Tibial nerve (tissue), 4 donors: ENCODE measurements at regions not wholly inside any gene's neighbourhood (a gene's known extent, or its start where the extent isn't known, plus 50 kb on each side); places are given as distances from the start of the nearest gene placed in this dataset.
A peak's percentile ranks its signal among the peaks of the same experiment; 100 is the strongest.

Experiments used
- DNase-seq, 2 donors: peaks; one replicate each; pipeline ENCODE4 v3.0.0-alpha.2; 2019; ENCODE audit warnings: low spot score in 2 of 2
- H3K27ac ChIP-seq, 4 donors: fragments of 200-600 bp; sonication (generic) in 3 of 4; one replicate each; pipeline ENCODE4 v1.5.1; 2017 to 2019; ENCODE audit warnings: mild to moderate bottlenecking in 1 of 4
- H3K27me3 ChIP-seq, 2 donors: fragments of 200-600 bp; sonication (generic) in 1 of 2; one replicate each; pipeline versions ENCODE4 v1.5.1 to v1.6.0; 2017 to 2019
- H3K36me3 ChIP-seq, 3 donors: fragments of 200-600 bp; sonication (generic); one replicate each; pipeline ENCODE4 v1.5.1; 2018 to 2019
- H3K4me1 ChIP-seq, 4 donors: fragments of 200-600 bp; sonication (generic) in 3 of 4; one replicate each; pipeline ENCODE4 v1.5.1; 2017 to 2019
- H3K4me3 ChIP-seq, 4 donors: fragments of 200-600 bp; sonication (generic) in 3 of 4; one replicate each; pipeline ENCODE4 v1.5.1; 2017 to 2019; ENCODE audit warnings: mild to moderate bottlenecking in 1 of 4, moderate library complexity in 1 of 4
- H3K9me3 ChIP-seq, 4 donors: fragments of 200-600 bp; sonication (generic) in 3 of 4; one replicate each; pipeline ENCODE4 v1.5.1; 2017 to 2019
- EP300 ChIP-seq, 2 donors: sonication (generic); formaldehyde crosslinking; IDR thresholded peaks; one replicate each; pipeline ENCODE4 v1.6.1; 2017; ENCODE audit warnings: antibody characterized with exemption in 2 of 2, mild to moderate bottlenecking in 1 of 2
- POLR2A ChIP-seq, 2 donors: fragments of 450-650 bp; IDR thresholded peaks; one replicate each; pipeline ENCODE4 v1.6.1; 2017; ENCODE audit warnings: antibody characterized with exemption in 2 of 2, mild to moderate bottlenecking in 2 of 2, moderate library complexity in 2 of 2
- WGBS, 2 donors: methylation state at CpG; one replicate each; pipeline ENCODE4 v1.1.5; 2018; 5-methylcytosine and 5-hydroxymethylcytosine counted together
- TF ChIP-seq, protein P1 (sequence below), 5 experiments: fragments of 200-600 bp in 3 of 5; fragments of 450-650 bp in 2 of 5; sonication (generic) in 3 of 5; IDR thresholded peaks; one replicate each; pipeline ENCODE4 v1.5.1; 2016 to 2019; ENCODE audit warnings: antibody characterized with exemption in 5 of 5, mild to moderate bottlenecking in 3 of 5, moderate library complexity in 2 of 5

- DNase-seq, result no peak
- H3K36me3 ChIP-seq, result no peaks in the 10 kb centered on the region
- no peak overlapping the region for H3K27ac ChIP-seq
- H3K27me3 ChIP-seq, result no peaks in the 10 kb centered on the region
- TF ChIP-seq, protein P1, sequence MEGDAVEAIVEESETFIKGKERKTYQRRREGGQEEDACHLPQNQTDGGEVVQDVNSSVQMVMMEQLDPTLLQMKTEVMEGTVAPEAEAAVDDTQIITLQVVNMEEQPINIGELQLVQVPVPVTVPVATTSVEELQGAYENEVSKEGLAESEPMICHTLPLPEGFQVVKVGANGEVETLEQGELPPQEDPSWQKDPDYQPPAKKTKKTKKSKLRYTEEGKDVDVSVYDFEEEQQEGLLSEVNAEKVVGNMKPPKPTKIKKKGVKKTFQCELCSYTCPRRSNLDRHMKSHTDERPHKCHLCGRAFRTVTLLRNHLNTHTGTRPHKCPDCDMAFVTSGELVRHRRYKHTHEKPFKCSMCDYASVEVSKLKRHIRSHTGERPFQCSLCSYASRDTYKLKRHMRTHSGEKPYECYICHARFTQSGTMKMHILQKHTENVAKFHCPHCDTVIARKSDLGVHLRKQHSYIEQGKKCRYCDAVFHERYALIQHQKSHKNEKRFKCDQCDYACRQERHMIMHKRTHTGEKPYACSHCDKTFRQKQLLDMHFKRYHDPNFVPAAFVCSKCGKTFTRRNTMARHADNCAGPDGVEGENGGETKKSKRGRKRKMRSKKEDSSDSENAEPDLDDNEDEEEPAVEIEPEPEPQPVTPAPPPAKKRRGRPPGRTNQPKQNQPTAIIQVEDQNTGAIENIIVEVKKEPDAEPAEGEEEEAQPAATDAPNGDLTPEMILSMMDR (IDR thresholded peaks at IDR 0.05), result no peak
- no peak for TF ChIP-seq POLR2A (IDR thresholded peaks at IDR 0.05)
- TF ChIP-seq EP300 (IDR thresholded peaks at IDR 0.05), result no peak
- no peaks in the 10 kb centered on the region for H3K4me1 ChIP-seq
- H3K9me3 ChIP-seq, result no peaks in the 10 kb centered on the region
- 51 to 61% methylated on average over 1 of the region's 1 CpG for WGBS, 2 donors
- no peak overlapping the region for H3K4me3 ChIP-seq
These were observed 145.9 kb downstream of the MACIR start for GRCh38 chr5:103404483-103404882.

DNA sequence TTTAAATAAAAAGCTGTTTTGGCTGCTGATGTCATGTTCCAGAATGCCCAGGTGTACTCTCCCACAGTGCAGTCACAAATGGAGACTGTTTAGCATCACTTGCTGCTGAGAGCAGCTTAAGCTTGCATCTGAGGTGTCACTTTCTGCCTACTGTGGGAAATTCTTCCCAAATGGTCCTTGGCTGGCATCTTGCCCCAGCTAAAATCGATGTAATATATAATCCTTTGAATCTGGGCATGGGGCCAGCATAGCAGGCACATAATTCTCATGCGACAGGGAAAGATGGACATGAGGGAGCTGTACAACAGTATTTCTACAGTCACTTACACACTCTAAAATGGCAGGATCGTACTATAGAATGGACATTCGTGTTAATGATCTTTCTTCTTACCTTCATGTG is 144.3 kb downstream of the MACIR start:
- H3K27me3 ChIP-seq, result no peaks in the 10 kb centered on the region
- H3K27ac ChIP-seq, result no peak overlapping the region
- no peaks in the 10 kb centered on the region for H3K36me3 ChIP-seq
- no peak overlapping the region for H3K4me3 ChIP-seq
- no peak for TF ChIP-seq EP300 (IDR thresholded peaks at IDR 0.05)
- TF ChIP-seq POLR2A (IDR thresholded peaks at IDR 0.05), result no peak
- TF ChIP-seq, protein P1 (IDR thresholded peaks at IDR 0.05), result no peak
- H3K4me1 ChIP-seq, result no peaks in the 10 kb centered on the region
- WGBS, 2 donors, result 53 to 62% methylated on average over 4 of the region's 4 CpGs
- no peak for DNase-seq
- no peaks in the 10 kb centered on the region for H3K9me3 ChIP-seq

DNA sequence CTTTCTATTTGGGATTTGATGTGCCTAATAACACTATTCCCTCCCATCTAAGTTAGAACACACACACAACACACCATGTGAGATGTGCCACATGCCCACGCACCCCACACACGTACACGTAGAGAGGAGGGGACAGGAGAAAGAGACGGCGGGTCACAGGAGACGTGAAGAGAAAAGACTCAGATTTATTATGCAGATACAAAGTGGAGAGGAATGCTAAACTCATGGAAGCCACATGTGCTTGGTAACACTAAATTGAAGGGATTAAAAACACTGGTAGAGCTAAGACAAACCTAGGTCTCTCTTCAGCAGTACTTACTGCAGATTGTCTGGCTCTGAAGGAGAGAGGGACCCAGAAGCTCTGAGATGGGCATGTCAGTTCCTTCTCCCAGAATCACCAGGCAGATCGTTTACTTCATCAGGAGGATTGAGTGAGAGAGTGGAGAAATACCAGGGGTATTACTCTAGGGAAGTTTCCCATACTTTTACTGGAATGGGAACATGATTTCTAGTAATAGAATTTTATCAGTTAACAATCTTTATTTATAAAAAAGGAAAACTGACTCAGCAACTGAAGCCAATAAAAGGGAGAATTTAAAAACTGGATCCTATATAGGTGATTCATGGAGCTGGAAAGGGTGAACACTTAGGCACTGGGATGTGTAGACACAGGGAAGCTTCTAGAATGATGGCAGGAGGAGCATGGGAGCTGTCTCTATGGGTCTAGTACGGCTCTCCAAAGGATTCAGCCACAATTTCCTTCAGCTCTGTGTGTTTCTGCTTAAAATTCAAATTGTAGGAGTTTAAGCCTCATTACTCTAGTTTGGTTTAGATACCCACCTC is 139.4 kb downstream of the MACIR start:
- peaks cover 0 to 5% (median 0%) of the 10 kb centered on the region in 4 donors for H3K4me1 ChIP-seq
- H3K27me3 ChIP-seq, result no peaks in the 10 kb centered on the region
- no peaks in the 10 kb centered on the region for H3K9me3 ChIP-seq
- DNase-seq, result no peak
- no peaks in the 10 kb centered on the region for H3K36me3 ChIP-seq
- WGBS, 2 donors, result 79 to 86% methylated on average over 8 of the region's 8 CpGs
- H3K4me3 ChIP-seq, result no peak overlapping the region
- TF ChIP-seq POLR2A (IDR thresholded peaks at IDR 0.05) (no peak), EP300 (IDR thresholded peaks at IDR 0.05) (no peak)
- TF ChIP-seq, protein P1 (IDR thresholded peaks at IDR 0.05), result no peak
- no peak overlapping the region for H3K27ac ChIP-seq

GRCh38 chr5:103394676-103395075 is 136.1 kb downstream of the MACIR start:
- Histone ChIP-seq H3K36me3 (no peaks in the 10 kb centered on the region), H3K4me1 (peaks cover 0 to 5% (median 0%) of the 10 kb centered on the region in 4 donors), H3K9me3 (no peaks in the 10 kb centered on the region), H3K4me3 (no peak overlapping the region), H3K27ac (no peak overlapping the region), H3K27me3 (no peaks in the 10 kb centered on the region)
- DNase-seq, result no peak
- TF ChIP-seq EP300 (IDR thresholded peaks at IDR 0.05), result no peak
- TF ChIP-seq POLR2A (IDR thresholded peaks at IDR 0.05), result no peak
- TF ChIP-seq, protein P1 (IDR thresholded peaks at IDR 0.05), result no peak
- WGBS, 2 donors, result 37 to 43% methylated on average over 2 of the region's 2 CpGs

DNA sequence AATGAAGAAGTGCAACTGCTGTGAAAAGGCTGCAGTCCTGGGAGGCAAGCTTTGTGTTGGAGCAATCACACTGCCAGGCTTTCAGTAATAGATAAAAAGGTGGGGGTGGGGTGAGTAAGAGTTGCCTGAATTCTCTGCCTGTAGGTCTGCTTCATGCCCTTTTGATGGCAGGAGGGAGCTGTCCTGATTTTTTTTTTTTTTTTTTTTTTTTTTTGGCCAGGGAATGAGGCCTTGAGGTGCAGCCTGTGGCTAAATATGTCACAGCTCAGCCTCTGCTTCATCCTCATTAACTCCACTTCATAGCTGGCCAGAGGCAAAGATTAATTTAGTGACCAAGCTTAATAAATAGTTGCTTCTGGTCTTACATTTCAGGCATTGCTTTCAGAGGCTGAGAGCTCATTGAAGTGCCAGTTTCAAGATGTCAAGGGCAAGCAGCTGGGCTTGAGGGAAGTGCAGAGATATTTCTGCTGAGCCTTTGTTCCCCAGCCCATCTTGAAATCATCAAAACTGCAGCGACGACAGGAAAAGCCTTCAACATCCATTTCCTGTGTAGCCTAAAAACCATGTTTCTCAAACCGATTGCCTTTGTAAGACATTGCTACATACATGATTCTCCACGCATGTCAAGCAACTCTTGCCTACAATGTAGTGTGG is 134.7 kb downstream of the MACIR start:
- Histone ChIP-seq H3K27ac (no peak overlapping the region), H3K36me3 (no peaks in the 10 kb centered on the region), H3K4me1 (peaks cover 0 to 5% (median 0%) of the 10 kb centered on the region in 4 donors), H3K9me3 (no peaks in the 10 kb centered on the region), H3K27me3 (no peaks in the 10 kb centered on the region), H3K4me3 (no peak overlapping the region)
- 21 to 25% methylated on average over 4 of the region's 4 CpGs for WGBS, 2 donors
- DNase-seq, result no peak
- peak in 1 of 2 donors; percentile 24 for TF ChIP-seq EP300 (IDR thresholded peaks at IDR 0.05)
- TF ChIP-seq POLR2A (IDR thresholded peaks at IDR 0.05), result no peak
